ENCODE measurements at regions not wholly inside any gene's neighbourhood (a gene's known extent, or its start where the extent isn't known, plus 50 kb on each side); places are given as distances from the start of the nearest gene placed in this dataset.

DNA sequence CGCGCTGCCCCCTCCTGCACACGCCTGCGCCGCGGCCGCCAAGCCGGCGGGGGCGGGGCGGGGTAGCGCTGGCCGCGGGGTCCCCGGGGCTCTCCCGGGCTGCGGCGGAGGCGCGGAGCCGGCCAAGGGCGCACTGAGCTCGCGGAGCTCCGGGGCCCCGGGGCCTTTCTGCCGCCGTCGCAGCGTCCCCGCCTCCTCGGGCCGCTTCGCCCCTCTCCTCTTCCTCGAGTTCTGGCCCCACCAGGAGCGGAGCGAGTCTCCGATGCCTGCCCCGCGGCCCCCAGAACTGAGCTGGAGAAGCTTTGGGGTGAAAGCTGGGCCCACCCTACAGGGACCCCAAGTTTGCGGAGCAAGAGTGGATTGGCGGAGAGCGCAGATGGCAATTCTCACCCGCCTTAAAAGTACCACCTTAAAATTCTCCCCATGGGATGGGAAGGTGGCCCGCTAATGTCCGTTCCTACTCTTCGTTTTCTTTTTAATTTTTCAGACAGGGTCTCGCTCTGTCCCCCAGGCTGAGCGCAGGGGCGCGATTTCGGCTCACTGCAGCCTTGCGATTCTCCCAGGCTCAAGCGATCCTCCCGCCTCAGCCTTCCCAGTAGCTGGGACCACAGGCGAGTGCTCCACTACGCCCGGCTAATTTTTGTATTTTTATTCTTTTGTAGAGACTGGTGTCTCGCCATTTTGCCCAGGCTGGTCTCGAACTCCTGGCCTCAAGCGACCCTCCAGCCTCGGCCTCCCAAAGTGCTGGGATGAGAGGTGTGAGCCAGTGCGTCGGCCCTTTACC lies 129.6 kb downstream of the NDUFA12 start:
- Histone ChIP-seq H3K9ac (no peak overlapping the region), H2AFZ (replicated peaks) (peak overlapping the region; percentile 95), H3K9me3 (ENCODE audit: low read depth) (no peaks in the 10 kb centered on the region), H3F3A (ENCODE audit: low read depth) (peaks cover 14% of the 10 kb centered on the region), H3K27me3 (peaks cover 79% of the 10 kb centered on the region), H3K4me1 (no peaks in the 10 kb centered on the region), H3K36me3 (no peaks in the 10 kb centered on the region), H3K27ac (no peak overlapping the region), H3K4me2 (peak overlapping the region; percentile 89), H4K20me1 (ENCODE audit: low read depth) (peaks cover 5% of the 10 kb centered on the region), H3K79me2 (ENCODE audit: low read depth) (no peaks in the 10 kb centered on the region), H3K4me3 (peak overlapping the region; percentile 59)
- peak overlapping the region; percentile 87 for H3K4me3 Mint-ChIP-seq
- H3K4me1 Mint-ChIP-seq: peaks cover 14% of the 10 kb centered on the region
- no peak overlapping the region for H3K27ac Mint-ChIP-seq
- DNase-seq (ENCODE audit: low spot score): peak; percentile 85
- peaks cover 3% of the 10 kb centered on the region for H3K9me3 Mint-ChIP-seq
- H3K36me3 Mint-ChIP-seq: no peaks in the 10 kb centered on the region
- peaks cover 40% of the 10 kb centered on the region for H3K27me3 Mint-ChIP-seq (ENCODE audit: insufficient read depth, low read depth)
- TF ChIP-seq EZH2 (IDR thresholded peaks at IDR 0.05) (peak; percentile 80), EZH2phosphoT487 (IDR thresholded peaks at IDR 0.05) (peak; percentile 88)
- TF ChIP-seq, protein P1, sequence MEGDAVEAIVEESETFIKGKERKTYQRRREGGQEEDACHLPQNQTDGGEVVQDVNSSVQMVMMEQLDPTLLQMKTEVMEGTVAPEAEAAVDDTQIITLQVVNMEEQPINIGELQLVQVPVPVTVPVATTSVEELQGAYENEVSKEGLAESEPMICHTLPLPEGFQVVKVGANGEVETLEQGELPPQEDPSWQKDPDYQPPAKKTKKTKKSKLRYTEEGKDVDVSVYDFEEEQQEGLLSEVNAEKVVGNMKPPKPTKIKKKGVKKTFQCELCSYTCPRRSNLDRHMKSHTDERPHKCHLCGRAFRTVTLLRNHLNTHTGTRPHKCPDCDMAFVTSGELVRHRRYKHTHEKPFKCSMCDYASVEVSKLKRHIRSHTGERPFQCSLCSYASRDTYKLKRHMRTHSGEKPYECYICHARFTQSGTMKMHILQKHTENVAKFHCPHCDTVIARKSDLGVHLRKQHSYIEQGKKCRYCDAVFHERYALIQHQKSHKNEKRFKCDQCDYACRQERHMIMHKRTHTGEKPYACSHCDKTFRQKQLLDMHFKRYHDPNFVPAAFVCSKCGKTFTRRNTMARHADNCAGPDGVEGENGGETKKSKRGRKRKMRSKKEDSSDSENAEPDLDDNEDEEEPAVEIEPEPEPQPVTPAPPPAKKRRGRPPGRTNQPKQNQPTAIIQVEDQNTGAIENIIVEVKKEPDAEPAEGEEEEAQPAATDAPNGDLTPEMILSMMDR (IDR thresholded peaks at IDR 0.05): no peak

DNA sequence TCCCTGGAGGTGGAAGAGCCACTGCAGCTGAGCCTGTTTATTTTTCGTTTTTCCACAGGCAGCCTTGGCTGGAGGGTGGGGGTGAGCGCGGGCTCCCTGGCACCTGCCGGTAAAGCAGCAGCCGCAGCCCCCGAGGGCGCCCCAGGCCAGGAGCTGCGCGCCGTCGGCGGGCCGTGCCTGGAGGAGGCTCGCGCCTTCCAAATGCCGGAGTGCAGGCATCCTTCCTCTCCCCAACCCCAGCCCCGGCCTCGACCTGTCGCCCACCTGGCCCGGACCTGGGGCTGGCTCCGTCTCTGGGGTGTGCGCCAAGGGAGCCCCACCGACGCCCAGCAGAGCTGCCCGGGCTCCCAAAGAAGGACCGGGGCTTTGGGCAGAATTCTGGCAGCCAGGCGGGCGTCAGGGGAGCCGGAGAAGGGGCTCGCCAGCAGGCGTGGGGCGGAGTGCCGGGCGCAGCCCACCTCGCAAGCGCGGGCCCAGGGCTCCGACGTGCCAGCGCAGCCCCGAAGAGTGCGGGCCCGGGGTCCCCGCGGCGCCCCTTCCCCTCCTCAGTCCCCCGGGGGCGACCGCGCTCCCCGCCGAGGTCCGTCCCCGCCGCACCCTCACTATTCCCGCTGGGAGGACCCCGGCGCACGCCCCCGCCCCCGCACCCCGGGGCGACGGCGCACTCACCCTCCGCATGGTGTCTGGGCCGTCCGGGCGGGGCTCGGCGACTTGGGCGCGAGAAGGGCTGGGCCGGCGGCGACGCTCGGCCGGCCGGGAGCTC lies 130.3 kb downstream of the NDUFA12 start:
- H3K27ac ChIP-seq: no peak overlapping the region
- H3K9me3 ChIP-seq (ENCODE audit: low read depth): no peaks in the 10 kb centered on the region
- Mint-ChIP-seq H3K4me1 (peaks cover 14% of the 10 kb centered on the region), H3K9me3 (peaks cover 3% of the 10 kb centered on the region), H3K36me3 (no peaks in the 10 kb centered on the region), H3K27ac (no peak overlapping the region), H3K4me3 (peak overlapping the region; percentile 82), H3K27me3 (ENCODE audit: insufficient read depth, low read depth) (peaks cover 40% of the 10 kb centered on the region)
- H3K36me3 ChIP-seq: no peaks in the 10 kb centered on the region
- no peaks in the 10 kb centered on the region for H3K4me1 ChIP-seq
- peak overlapping the region; percentile 92 for H2AFZ ChIP-seq (replicated peaks)
- peaks cover 14% of the 10 kb centered on the region for H3F3A ChIP-seq (ENCODE audit: low read depth)
- peaks cover 75% of the 10 kb centered on the region for H3K27me3 ChIP-seq
- peak overlapping the region; percentile 59 for H3K4me3 ChIP-seq
- TF ChIP-seq EZH2phosphoT487 (IDR thresholded peaks at IDR 0.05): peak; percentile 73
- TF ChIP-seq, protein P1 (IDR thresholded peaks at IDR 0.05): no peak
- TF ChIP-seq EZH2 (IDR thresholded peaks at IDR 0.05): peak; percentile 65
- peak; percentile 44 for DNase-seq (ENCODE audit: low spot score)
- H3K4me2 ChIP-seq: peak overlapping the region; percentile 89
- H3K9ac ChIP-seq: no peak overlapping the region
- H3K79me2 ChIP-seq (ENCODE audit: low read depth): no peaks in the 10 kb centered on the region
- peaks cover 5% of the 10 kb centered on the region for H4K20me1 ChIP-seq (ENCODE audit: low read depth)

DNA sequence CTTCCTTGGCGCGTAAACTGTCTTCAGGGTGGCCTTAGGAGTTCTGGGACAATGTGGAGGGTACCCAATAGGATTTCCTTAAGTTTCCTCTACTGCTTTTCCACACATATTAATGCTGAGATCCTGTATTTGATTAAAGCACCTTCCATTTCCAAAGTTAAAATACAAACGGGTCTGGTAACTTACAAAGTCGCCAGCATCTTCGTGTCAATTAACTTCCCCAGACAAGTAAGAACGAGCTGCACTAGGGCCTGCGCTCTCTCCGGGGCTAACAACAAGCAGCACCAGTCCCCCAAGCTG lies 130.9 kb downstream of the NDUFA12 start:
- Histone ChIP-seq H3K79me2 (ENCODE audit: low read depth) (no peaks in the 10 kb centered on the region), H3K4me2 (peak overlapping the region; percentile 89), H3K9me3 (ENCODE audit: low read depth) (no peaks in the 10 kb centered on the region), H3F3A (ENCODE audit: low read depth) (peaks cover 14% of the 10 kb centered on the region), H3K27me3 (peaks cover 70% of the 10 kb centered on the region), H3K4me3 (peak overlapping the region; percentile 59), H2AFZ (replicated peaks) (peak overlapping the region; percentile 92), H3K4me1 (no peaks in the 10 kb centered on the region), H3K27ac (no peak overlapping the region), H3K36me3 (no peaks in the 10 kb centered on the region), H4K20me1 (ENCODE audit: low read depth) (peaks cover 5% of the 10 kb centered on the region), H3K9ac (no peak overlapping the region)
- H3K4me3 Mint-ChIP-seq: peak overlapping the region; percentile 82
- H3K27me3 Mint-ChIP-seq (ENCODE audit: insufficient read depth, low read depth): peaks cover 40% of the 10 kb centered on the region
- no peak for DNase-seq (ENCODE audit: low spot score)
- no peaks in the 10 kb centered on the region for H3K36me3 Mint-ChIP-seq
- H3K9me3 Mint-ChIP-seq: peaks cover 3% of the 10 kb centered on the region
- TF ChIP-seq EZH2 (IDR thresholded peaks at IDR 0.05) (no peak), EZH2phosphoT487 (IDR thresholded peaks at IDR 0.05) (no peak)
- TF ChIP-seq, protein P1 (IDR thresholded peaks at IDR 0.05): no peak
- H3K27ac Mint-ChIP-seq: no peak overlapping the region
- H3K4me1 Mint-ChIP-seq: peaks cover 14% of the 10 kb centered on the region
